NCI-H146 (cell line): ENCODE measurements at regions not wholly inside any gene's neighbourhood (a gene's known extent, or its start where the extent isn't known, plus 50 kb on each side); places are given as distances from the start of the nearest gene placed in this dataset.

Source experiments
- DNase-seq: peaks from one replicate; lab custom pipeline; 2025; lab: John Stamatoyannopoulos, UW

DNA sequence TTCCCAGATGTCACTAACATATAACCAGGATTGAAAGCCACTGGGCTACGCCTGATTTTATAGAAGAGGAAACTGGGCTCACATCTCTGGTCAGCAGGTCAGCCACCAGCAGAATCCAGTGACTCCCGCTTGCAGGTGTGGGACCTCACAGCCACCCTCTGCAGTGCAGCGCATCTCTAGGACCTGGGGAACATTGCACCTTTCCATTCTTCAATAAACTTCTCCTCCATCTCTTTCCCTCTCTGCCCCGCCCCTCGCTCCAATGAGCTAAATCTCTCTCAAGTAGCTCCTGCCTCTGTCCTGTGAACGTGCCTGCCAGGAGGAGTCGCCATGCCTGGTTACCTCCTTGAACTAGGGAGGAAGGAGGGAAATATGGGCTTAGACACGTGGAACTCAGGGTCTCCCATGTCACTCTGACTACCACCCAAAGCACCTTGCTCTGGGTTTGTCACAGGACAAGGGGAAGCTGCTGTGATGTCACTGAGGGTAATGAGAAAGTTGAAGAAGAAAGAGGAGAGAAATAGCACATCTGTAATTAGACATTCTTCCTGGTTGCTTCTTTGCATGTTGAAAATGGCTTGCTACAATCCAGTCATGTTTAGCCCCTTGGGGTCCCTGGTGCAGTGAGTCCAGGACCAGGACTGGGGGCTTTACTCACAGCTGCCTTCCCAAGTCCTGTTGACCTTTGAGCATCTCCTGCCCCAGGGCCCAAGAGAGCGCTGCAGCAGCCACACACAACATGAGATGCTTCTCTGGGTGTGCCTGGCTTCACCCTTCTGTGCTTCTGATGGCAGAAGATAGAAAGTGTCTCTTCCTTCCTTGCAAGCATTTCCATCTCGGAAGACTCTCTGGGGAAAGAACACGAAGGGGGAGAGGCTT lies 469.4 kb downstream of the PREX1 start:
- DNase-seq, result no peak

DNA sequence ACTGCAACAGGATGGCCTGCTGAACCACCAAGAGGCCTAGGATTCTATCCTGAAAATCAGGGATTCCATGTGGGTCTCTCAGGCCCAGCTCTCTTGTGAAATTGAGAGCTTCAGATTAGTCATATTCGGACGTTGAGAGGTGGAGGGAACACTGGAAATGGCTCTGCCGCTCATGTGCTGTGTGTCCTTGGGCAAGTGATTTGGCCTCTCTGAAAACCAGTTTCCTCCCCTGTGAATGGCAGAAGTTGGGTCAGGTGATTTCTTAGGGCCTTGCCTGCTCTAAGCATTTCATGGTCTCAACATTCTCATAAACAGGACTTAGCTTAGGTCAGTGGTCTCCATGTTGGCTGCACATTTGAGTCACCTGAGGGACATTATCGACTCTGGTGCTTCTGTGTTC lies 470.1 kb downstream of the PREX1 start:
- DNase-seq, result no peak

DNA sequence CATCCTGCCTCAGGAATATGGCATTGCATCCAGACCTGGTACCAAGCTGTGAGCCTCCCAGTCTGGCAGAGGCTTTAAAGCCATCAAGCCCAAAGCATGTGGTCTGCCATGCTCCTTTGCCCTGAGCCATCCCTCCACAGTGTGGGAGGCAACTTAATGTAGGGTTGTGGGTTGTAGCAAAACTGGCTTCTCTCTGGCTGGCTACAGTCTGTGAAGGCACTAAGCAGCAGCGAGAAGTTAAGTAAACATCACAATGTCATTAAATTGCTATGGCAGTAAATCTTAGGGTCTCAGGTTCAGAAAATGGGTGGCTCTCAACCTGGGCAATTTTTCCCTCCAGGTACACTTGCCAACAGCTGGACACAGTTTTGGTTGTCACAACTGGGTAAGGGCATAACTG lies 472.9 kb downstream of the PREX1 start:
- no peak for DNase-seq

DNA sequence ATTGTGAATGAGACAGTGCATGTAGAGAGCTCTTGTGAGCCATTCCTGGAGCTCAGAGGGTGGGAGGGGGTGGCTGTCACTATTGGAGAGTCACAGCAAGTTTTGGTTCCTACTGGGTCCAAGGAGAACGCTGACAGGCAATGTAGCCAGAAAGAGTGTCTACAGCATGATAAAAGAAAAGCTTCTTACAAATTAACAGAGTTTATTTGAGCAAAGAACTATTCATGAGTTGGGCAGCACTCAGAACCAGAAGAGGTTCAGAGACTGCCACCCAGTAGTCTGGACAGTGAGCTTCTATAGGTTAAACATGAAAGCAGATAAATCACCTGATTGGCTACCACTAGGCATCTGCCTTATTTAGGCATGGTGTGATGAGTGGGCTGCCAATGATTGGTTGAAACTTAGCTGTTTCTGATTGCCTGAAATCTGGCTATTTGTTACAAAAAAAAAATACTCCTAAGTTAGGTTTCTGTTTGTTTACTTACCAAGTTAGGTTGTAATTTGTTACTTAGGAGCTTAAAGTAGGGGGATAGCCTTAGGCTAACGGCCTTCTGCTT lies 473.4 kb downstream of the PREX1 start:
- DNase-seq, result no peak

DNA sequence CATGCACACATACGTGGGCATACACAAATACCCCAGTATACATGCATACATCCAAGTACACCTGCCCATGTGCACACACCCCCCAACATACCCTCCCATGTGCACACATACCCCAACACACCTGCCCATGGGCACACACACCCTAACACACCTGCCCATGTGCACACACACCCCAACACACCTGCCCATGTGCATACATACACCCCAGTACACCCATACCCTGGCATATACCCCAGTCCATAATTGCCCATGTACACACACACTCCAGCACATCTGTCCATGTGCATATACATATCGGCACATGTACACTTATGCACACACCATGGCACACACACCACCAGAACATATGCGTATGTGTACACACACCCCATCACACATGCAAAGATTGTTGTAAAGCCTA lies 475.2 kb downstream of the PREX1 start:
- no peak for DNase-seq

DNA sequence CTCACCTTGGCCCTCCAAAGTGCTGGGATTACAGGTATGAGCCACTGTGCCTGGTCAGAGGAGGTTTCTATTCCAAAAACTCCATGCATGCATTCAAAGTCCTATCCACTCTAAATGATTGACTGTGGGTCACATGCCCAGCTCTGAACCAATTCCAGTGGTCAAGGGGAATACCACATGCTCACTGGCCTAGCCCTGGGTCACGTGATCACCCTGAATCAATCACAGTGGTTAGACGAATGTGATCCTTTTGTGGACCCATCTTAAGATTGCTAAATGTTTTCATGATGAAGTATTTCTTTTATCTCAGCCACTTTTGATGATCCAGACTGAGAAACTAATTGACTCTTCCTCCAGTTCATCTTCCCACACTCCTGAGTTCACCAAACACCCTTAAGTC lies 475.8 kb downstream of the PREX1 start:
- DNase-seq, result no peak

DNA sequence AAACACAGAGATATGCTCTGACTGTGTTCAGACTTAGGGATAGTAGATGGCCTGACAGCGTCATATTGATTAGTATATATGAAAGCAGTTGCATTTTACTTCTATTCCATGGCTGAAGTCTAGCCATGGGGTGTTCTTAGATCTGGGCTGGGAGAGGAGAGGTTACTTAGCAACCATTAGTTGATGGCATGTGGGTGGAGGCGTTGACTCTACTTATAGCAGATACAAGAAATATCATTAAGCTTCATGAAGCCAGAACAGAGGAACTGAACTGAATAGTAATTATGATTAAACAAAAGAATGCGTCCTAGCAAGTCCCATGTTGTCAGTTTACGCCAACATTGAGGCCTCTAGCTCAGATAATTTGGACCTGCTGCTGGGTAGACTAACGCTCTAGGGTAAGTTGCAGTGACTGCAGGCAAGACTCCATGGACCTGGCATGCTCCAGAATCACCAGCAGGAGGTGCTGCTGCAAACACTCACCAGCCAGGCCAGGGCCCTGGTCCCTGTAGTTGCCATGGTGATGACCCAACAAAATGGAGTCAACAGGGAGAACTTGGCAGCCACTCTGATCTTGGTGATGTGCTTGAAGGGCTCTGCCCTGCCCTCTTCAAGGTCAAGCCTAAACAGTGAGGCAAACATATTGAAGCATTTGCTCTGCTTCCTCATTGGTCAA lies 477.3 kb downstream of the PREX1 start:
- DNase-seq, result peak; percentile 4

DNA sequence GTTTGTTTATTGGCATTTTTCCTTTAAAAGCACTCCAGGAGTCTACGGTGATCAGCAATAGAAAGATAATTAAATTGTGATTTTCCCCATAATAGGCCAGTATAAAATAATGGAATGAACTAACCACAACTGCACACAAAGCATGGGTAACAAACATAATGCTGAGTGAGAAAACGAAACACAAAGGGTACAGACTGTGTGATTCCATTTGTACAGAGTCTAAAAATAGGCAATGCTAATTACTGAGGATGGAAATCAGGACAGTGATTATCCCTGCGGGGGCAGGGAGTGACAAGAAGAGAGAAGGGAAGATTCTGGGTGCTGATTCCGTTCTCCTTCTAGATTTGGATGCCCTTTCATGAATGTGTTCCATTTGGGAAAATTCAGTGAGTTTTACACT lies 478.1 kb downstream of the PREX1 start:
- DNase-seq, result no peak

DNA sequence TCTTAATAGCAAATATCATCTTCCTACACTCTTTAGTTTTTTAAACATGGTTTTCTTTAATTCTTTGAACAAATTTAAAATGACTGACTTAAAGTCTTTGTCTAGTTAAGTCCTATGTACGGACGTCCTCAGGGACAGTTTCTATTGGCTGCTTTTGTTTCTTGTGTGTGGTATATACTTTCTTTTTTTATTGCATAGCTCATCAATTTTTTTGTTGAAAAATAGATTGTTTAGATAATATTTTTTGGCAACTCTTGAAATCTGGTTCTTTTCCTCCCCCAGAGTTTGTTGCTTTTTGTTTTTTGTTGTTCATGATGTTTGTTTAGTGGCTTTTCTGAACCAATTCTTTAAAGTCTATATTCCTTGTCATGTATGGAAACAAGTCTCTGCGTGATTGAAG lies 479.8 kb downstream of the PREX1 start:
- DNase-seq, result no peak

DNA sequence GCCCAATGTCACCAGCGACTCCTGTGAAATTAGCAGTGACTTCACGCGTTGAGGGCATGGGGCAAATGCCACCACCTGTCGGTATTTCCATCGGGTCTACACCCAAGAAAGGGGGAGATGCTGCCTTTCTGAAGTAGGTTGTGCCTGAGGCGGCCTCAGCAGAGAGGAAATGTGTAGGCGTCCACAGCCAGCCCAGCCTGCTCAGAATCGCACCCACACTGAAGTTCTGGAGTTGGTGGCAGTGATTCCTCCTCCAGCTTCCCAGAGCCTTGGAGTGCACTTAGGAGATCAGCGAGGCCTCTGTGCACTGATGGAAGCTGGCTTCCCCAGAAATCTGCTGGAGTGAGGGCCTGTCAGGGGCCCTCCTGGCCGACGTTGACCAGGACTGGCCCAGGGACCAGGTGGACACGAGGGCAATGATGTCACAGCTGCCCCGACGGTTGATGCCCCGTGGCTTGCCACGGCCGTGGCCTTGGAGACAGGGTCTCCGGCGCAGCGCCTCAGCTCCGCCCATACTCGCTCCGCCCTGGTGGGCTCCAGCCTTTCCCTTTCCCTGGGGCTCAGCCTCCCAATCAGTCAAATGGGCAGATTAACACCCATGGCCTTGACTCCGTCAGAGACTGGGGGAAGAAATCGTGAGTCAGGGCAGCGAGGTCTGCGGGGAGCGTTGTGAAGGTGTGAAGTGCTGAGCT lies 484.8 kb downstream of the PREX1 start:
- no peak for DNase-seq

DNA sequence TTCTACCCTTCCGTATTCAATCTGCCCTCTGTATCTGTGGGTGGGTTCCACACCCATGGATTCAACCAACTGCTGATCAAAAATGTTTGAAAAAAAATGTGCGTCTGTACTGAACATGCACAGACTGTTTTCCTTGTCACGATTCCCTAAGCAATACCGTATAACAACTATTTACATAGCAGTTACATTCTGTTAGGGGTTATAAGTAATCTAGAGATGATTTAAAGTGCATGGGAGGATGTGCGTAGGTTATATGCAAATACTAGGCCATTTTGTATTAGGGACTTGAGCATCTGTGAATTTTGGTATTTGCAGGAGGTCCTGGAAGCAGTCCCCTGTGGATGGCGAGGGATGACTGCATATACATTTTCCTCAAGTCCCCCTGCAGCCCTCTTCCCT lies 486.9 kb downstream of the PREX1 start:
- DNase-seq, result no peak

DNA sequence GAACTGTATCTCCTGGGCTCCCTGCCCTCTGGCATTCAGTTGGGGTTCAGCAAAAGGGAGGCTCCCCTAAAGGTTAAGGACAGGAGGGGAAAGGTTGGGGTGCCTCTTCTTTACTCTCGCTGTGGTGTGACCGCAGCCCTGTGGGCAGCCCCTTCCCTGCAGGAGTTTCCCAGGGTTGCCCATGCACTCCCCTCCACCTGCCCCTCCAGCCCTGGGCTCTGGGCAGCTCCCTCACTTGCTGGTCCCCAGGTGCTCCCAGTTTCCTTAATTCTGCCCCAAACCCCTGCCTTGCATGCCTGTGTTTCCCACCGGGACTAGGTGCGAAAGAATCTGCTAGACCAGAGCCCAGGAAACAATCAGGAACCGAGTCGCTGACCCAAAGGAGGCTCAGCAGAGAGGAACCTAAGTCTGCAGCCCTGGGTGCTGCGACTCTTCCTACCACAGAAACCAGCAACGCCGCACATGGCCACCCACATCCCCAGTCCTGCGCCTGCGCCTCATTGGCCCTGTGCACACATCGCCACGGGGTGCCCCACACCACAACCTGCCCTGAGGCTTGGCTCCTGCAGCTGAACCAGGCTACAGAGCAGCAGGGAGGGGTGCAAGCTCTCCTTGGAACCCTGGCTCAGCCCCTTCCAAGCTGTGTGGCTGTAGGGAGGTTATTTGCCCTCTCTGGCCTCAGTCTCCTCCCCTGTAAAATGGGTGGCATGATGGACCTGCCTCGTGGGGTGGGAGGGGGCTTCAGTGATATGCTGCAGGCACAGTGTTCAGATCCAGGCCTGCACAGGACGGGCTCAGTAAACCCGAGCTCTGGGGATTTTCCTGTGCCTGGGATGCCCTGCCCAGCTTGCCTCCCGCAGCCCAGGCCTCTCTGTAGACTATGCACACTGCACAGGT lies 487.6 kb downstream of the PREX1 start:
- DNase-seq, result no peak

DNA sequence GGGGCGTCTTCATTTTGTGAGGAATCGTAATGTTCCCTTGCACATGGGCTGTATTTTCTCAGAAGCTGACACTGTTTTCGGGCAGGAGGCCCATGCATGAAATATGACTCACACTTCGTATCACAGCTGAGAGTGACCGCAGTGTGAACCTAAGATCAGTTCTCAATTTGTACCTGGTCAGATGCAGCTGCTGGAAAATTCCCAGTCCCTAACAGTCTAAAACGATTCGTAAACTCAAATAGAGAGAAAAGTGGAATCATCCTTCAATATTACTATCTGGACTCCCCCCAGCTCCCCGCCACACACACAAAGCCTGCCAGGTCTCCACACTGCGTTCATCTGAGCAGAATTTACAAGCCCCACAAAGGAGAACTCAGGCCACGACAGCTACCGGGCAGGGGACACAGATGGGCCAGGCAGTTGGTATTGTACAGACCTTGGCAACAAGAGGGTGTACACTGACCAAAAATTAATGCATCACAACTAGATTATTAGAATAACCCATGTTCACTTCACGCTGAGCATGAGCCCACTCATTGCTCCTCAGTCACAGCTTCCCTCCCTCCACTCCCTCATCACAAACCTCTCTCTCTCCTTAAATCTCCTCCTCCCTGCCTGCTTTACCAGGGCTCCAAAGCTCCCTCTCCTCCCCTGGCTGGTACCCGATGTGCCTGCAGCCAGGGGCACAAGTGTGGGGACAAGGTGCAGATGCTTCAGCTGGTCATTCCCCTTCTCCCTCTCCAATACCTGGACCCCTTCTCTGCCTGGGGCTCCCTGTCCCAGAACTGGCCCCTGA lies 488.4 kb downstream of the PREX1 start:
- DNase-seq, result no peak

DNA sequence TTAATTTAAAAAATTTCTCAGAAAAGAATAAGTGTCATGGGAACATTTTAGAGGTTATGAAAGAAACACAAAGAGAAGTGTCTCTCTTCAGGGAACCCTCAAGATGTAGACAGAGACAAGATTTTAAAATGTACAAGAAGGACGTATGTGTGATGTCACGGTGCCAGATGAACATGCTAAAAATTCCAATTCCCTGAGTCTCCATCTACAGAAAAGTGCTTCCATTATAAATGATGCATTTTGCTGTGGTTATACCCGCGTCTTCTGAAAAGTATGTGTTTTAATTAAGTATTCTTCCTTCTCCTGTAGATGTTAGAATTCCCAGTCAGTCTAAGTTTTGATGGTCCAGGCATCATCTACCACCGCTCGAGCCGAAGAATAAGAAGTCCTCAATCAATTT lies 489.1 kb downstream of the PREX1 start:
- no peak for DNase-seq

DNA sequence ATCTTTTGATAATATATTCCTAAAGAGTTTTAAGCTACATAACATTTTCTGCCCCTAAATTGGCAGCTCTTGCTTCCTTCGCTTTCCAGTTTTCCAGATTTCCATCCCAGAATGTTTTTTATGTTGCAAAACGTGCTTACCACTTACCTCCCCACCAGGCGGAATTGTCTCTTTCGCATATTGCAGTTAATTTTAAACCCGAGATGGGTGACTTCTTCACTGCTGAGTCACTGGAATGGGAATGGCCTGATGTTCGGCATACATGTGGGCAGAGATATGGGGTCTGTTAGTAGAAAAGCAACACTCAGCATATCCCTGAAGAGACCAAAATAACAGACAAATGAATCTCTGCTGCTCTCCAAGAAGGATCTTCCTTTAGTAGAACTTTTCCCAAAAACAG lies 491.2 kb downstream of the PREX1 start:
- no peak for DNase-seq

DNA sequence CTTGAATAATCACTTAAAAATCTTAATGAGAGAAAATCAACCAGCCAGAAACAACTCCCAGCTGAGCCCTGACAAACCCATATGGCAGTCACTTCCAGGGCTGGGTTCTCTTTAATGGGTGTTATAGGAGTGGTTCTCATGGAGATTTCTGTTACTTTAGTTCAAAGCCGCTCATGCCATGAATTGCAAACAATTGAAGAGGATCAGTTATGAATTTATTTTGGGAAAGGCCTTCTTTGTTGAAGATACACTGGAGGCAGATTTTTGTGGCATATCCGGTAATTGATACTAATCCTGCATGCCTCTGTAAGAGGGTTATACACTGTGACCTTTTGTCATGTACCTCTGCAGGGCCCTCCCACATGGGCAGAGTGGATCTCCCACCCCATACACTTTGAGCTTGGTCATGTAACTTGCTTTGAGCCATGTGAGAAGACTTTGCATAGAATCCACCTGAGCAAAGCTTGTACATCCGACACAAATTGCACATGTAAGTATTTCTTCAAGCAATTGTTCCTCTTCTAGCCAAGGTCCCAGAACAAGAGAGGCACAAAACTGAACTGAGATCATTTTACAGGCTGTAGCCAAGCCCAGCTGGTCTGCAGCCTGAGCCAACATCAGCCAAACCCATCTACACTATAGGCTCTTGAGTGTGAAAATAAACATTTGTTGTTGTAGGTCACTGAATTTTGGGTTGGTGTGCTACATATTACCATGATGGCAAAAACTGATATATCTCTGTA lies 492.3 kb downstream of the PREX1 start:
- no peak for DNase-seq

DNA sequence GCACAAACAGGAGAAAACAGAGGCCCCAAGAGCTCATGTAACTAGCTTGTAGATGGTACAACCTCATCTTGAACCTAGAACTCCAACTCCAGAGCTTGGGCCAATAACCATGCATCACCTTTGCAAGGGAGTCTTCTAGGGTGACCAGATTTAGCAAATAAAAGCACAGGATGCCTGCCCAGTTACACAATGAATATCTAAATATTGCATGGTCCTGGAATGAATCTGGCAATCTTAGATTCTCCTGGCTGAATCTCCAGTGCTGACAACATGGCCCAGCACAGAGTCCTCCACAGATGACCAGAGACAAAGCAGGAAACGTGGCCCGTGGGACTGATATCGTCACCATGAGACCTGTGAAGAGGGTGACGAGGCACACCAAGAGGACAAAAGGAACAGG lies 494.1 kb downstream of the PREX1 start:
- DNase-seq, result no peak

DNA sequence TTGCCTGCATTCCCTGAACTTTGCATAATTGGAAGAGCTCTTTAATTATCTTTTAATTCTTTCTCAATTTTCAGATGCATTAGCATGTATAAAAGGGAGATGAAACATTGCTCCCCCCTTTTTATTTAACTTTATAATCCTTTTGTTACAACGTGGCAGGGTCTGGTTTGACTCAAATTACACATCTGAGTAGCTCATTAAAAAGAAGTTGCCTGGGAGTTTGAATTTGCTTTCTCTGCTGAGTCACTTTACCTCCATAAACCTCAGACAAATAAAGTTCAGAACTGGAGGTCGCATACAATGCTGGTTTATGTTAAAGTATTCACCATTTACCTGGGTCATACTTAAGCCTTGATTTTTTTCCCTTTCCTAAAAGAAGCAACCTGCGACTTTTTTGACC lies 495.2 kb downstream of the PREX1 start:
- DNase-seq, result no peak

DNA sequence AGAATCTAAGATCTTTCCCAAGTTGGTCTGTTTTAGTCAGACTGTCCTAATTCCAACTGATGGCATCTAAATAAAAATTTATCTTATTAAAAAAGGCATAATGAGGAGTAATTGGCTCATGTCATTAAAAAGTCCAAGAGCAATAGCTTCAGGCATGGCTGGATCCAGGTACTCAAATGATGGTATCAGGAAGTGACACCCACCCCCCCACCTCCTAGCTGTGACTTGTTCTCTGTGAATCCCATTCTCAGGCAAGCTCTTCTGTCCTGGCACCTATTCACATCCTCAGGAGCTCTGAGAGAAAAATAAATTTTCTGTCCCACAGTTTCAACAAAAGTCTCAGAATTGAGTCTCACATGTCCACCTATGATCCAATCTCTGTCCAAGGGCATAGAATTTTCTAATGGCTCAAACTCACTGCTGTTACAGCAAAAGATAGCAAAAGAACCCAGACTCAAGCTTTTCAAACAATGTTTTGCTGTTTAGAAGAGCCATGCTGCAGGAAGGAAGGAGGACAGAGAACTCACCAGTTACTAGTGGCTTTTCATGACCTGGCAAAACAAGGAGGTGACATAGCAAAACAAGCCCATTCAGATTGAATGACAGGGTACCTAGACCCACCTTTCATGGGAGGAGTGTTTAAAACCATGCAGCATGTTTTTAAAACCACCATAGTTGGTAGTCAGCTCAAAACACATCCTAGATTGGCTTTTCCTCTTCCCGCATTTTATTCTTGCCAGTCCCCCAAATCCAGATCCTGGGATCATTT lies 496.1 kb downstream of the PREX1 start:
- no peak for DNase-seq
